ENCODE measurements at regions not wholly inside any gene's neighbourhood (a gene's known extent, or its start where the extent isn't known, plus 50 kb on each side); places are given as distances from the start of the nearest gene placed in this dataset.
A peak's percentile ranks its signal among the peaks of the same experiment; 100 is the strongest.

GRCh38 chr1:234874291-234875288, 254.0 kb downstream of the TOMM20 start:
- H2AFZ ChIP-seq (replicated peaks), result no peak overlapping the region
- Mint-ChIP-seq H3K27me3 (ENCODE audit: insufficient read depth, low read depth) (peaks cover 2% of the 10 kb centered on the region), H3K36me3 (no peaks in the 10 kb centered on the region), H3K9me3 (no peaks in the 10 kb centered on the region), H3K4me3 (no peak overlapping the region), H3K27ac (peak overlapping the region; percentile 46), H3K4me1 (peaks cover 38% of the 10 kb centered on the region)
- H3K9me3 ChIP-seq (ENCODE audit: low read depth), result no peaks in the 10 kb centered on the region
- no peak overlapping the region for H3K4me2 ChIP-seq
- H3K36me3 ChIP-seq, result no peaks in the 10 kb centered on the region
- no peak overlapping the region for H3K9ac ChIP-seq
- no peaks in the 10 kb centered on the region for H3K27me3 ChIP-seq
- H3K27ac ChIP-seq, result no peak overlapping the region
- H4K20me1 ChIP-seq (ENCODE audit: low read depth), result no peaks in the 10 kb centered on the region
- no peak overlapping the region for H3K4me3 ChIP-seq
- no peak for DNase-seq (ENCODE audit: low spot score)
- H3K79me2 ChIP-seq (ENCODE audit: low read depth), result no peaks in the 10 kb centered on the region
- peaks cover 10% of the 10 kb centered on the region for H3K4me1 ChIP-seq
- peaks cover 5% of the 10 kb centered on the region for H3F3A ChIP-seq (ENCODE audit: low read depth)
- TF ChIP-seq EZH2phosphoT487 (IDR thresholded peaks at IDR 0.05) (no peak), EZH2 (IDR thresholded peaks at IDR 0.05) (no peak), CTCF (IDR thresholded peaks at IDR 0.05) (no peak)

DNA sequence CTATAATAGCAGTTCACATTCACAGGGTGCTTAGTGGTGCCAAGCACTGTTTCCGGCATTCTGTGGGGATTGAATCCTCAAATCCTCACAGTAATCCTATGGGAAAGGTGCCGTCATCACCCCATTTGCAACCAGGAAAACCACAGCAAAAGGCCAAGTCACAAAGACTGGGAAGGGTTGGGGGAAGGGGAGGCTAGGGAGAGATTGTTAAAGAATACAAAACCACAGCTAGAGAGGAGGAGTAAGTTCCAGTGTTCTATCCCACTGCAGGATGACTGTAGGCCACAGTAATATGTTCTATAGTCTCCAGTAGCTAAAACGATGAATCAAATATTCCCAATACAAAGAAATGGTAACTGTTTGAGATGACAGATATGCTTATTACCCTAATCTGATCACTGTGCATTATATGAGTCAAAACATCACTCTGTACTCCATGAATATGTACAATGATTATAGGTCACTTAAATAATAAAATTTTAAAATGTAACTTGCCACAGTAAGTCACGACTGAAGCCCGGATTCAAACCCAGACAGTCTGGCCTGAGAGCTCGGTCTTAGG, 256.8 kb downstream of the TOMM20 start:
- no peaks in the 10 kb centered on the region for H3K9me3 Mint-ChIP-seq
- H3K4me1 Mint-ChIP-seq, result peaks cover 34% of the 10 kb centered on the region
- Histone ChIP-seq H3K9me3 (ENCODE audit: low read depth) (no peaks in the 10 kb centered on the region), H3K79me2 (ENCODE audit: low read depth) (no peaks in the 10 kb centered on the region), H3K27ac (no peak overlapping the region), H3F3A (ENCODE audit: low read depth) (peaks cover 5% of the 10 kb centered on the region), H3K9ac (no peak overlapping the region), H3K36me3 (no peaks in the 10 kb centered on the region), H3K4me2 (peak overlapping the region; percentile 49), H3K4me3 (no peak overlapping the region), H4K20me1 (ENCODE audit: low read depth) (no peaks in the 10 kb centered on the region), H3K27me3 (no peaks in the 10 kb centered on the region), H2AFZ (replicated peaks) (peak overlapping the region; percentile 8), H3K4me1 (peaks cover 10% of the 10 kb centered on the region)
- no peaks in the 10 kb centered on the region for H3K27me3 Mint-ChIP-seq (ENCODE audit: insufficient read depth, low read depth)
- peak overlapping the region; percentile 35 for H3K27ac Mint-ChIP-seq
- DNase-seq (ENCODE audit: low spot score), result peak; percentile 35
- no peak overlapping the region for H3K4me3 Mint-ChIP-seq
- no peaks in the 10 kb centered on the region for H3K36me3 Mint-ChIP-seq
- no peak for TF ChIP-seq EZH2 (IDR thresholded peaks at IDR 0.05)
- no peak for TF ChIP-seq CTCF (IDR thresholded peaks at IDR 0.05)
- TF ChIP-seq EZH2phosphoT487 (IDR thresholded peaks at IDR 0.05), result no peak

DNA sequence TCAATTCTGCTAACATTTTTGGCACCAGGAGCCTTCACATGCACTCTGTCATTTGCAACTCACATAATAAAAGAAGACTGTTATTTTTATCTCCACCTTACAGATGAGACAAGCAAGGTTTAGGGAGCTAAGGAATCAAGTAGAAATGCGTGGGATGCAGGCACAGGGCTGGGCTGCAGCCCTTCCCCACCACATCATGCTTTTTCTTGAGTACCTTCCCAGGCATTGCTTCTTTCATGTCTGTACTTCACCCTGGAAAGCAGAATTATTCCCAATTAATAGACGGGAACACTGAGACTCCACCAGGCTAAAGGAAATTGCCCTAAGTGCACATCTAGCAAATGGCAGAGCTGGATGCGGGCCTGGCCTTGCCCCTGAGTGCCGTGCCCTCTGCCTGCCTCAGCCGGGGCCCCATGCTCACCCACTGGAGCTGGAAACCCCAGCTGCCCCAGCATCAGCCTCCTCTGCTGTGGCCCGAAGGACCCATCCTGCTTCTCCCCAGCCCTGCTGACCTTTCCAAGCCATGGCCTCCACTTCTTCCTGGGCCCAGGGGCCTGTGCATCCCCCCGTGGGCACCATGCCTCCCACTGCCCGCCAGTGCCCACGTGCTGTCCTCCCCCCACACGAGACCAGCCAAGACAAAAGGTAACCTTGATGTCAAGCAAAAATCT, 257.5 kb downstream of the TOMM20 start:
- peak overlapping the region; percentile 49 for H3K4me2 ChIP-seq
- peaks cover 34% of the 10 kb centered on the region for H3K4me1 Mint-ChIP-seq
- H4K20me1 ChIP-seq (ENCODE audit: low read depth), result no peaks in the 10 kb centered on the region
- no peaks in the 10 kb centered on the region for H3K27me3 Mint-ChIP-seq (ENCODE audit: insufficient read depth, low read depth)
- H3K36me3 Mint-ChIP-seq, result no peaks in the 10 kb centered on the region
- no peak overlapping the region for H3K4me3 Mint-ChIP-seq
- H3K27ac Mint-ChIP-seq, result peak overlapping the region; percentile 35
- no peak overlapping the region for H3K27ac ChIP-seq
- no peaks in the 10 kb centered on the region for H3K36me3 ChIP-seq
- H3K4me1 ChIP-seq, result peaks cover 10% of the 10 kb centered on the region
- no peaks in the 10 kb centered on the region for H3K27me3 ChIP-seq
- H3K9ac ChIP-seq, result no peak overlapping the region
- TF ChIP-seq EZH2phosphoT487 (IDR thresholded peaks at IDR 0.05), result no peak
- TF ChIP-seq EZH2 (IDR thresholded peaks at IDR 0.05), result no peak
- TF ChIP-seq CTCF (IDR thresholded peaks at IDR 0.05), result no peak
- H2AFZ ChIP-seq (replicated peaks), result peak overlapping the region; percentile 8
- H3K4me3 ChIP-seq, result no peak overlapping the region
- DNase-seq (ENCODE audit: low spot score), result no peak
- H3K9me3 Mint-ChIP-seq, result no peaks in the 10 kb centered on the region
- H3K9me3 ChIP-seq (ENCODE audit: low read depth), result no peaks in the 10 kb centered on the region
- H3K79me2 ChIP-seq (ENCODE audit: low read depth), result no peaks in the 10 kb centered on the region
- peaks cover 5% of the 10 kb centered on the region for H3F3A ChIP-seq (ENCODE audit: low read depth)

Measured in neural progenitor cell (in vitro differentiated cells).